Common myeloid progenitor, CD34-positive (primary cell): ENCODE measurements at regions not wholly inside any gene's neighbourhood (a gene's known extent, or its start where the extent isn't known, plus 50 kb on each side); places are given as distances from the start of the nearest gene placed in this dataset.

Experiments
- CTCF ChIA-PET: fragments of 350-600 bp; sonication (Branson Sonifier 250); formaldehyde crosslinking; loops from one replicate; lab custom pipeline; 2021; ENCODE audit warnings: antibody characterized with exemption; lab: Charles Lee
- POLR2A ChIA-PET: fragments of 350-600 bp; sonication (Branson Sonifier 250); formaldehyde crosslinking; loops from one replicate; lab custom pipeline; 2021; ENCODE audit warnings: antibody characterized with exemption; lab: Charles Lee
- DNase-seq, 3 donors: peaks; one replicate each; pipeline versions ENCODE4 v3.0.0 to v3.0.0-alpha.2; 2013
- H3K27ac ChIP-seq, 2 experiments: 1 replicate in 1 of 2; 2 replicates in 1 of 2; pipeline ENCODE4 v1.7.0; 2013; ENCODE audit warnings: inconsistent platforms in 2 of 2, low read length in 2 of 2, mild to moderate bottlenecking in 2 of 2, low read depth in 1 of 2, moderate library complexity in 1 of 2; ENCODE audit not compliant: severe bottlenecking in 2 of 2, insufficient read depth in 1 of 2, poor library complexity in 1 of 2
- H3K27me3 ChIP-seq, 5 experiments: replicated peaks in 2 of 5; 1 replicate in 3 of 5; 2 replicates in 2 of 5; pipeline versions ENCODE4 v1.6.1 to v1.7.0; 2013; ENCODE audit warnings: low read length in 4 of 5, mild to moderate bottlenecking in 2 of 5, moderate library complexity in 2 of 5, inconsistent platforms in 1 of 5; ENCODE audit not compliant: insufficient read depth in 5 of 5, control insufficient read depth in 4 of 5
- H3K36me3 ChIP-seq, 4 experiments: 1 replicate in 2 of 4; 2 replicates in 2 of 4; pipeline versions ENCODE4 v1.6.1 to v1.7.0; 2013; ENCODE audit warnings: low read length in 3 of 4, control low read depth in 1 of 4, mild to moderate bottlenecking in 1 of 4; ENCODE audit not compliant: control insufficient read depth in 4 of 4, insufficient read depth in 4 of 4
- H3K4me1 ChIP-seq, 4 experiments: 1 replicate in 3 of 4; 2 replicates in 1 of 4; pipeline versions ENCODE4 v1.6.1 to v1.7.1; 2013; ENCODE audit warnings: low read length in 3 of 4, mild to moderate bottlenecking in 3 of 4, control low read depth in 1 of 4, inconsistent platforms in 1 of 4, moderate library complexity in 1 of 4; ENCODE audit not compliant: control insufficient read depth in 4 of 4, insufficient read depth in 4 of 4; ENCODE audit errors: control extremely low read depth in 1 of 4
- H3K4me3 ChIP-seq, 7 experiments: 1 replicate in 4 of 7; 2 replicates in 3 of 7; pipeline versions ENCODE4 v1.5.1 to v1.7.0; 2013; ENCODE audit warnings: mild to moderate bottlenecking in 7 of 7, low read length in 6 of 7, moderate library complexity in 6 of 7, inconsistent platforms in 2 of 7, low read depth in 2 of 7, control low read depth in 1 of 7; ENCODE audit not compliant: insufficient read depth in 4 of 7, control insufficient read depth in 1 of 7; ENCODE audit errors: extremely low read depth in 1 of 7
- H3K9me3 ChIP-seq, 5 experiments: 1 replicate in 4 of 5; 2 replicates in 1 of 5; pipeline versions ENCODE4 v1.6.1 to v1.7.1; 2013; ENCODE audit warnings: low read length in 4 of 5, mild to moderate bottlenecking in 2 of 5, inconsistent platforms in 1 of 5, low read depth in 1 of 5, moderate library complexity in 1 of 5; ENCODE audit not compliant: control insufficient read depth in 4 of 5, insufficient read depth in 2 of 5; ENCODE audit errors: control extremely low read depth in 1 of 5
- WGBS: methylation state at CpG from one replicate; pipeline ENCODE4 v1.1.5; 2013; ENCODE audit not compliant: insufficient coverage; 5-methylcytosine and 5-hydroxymethylcytosine counted together

GRCh38 chr12:25728056-25728595 is 175.0 kb upstream of the LMNTD1 start:
- Histone ChIP-seq H3K36me3 (no peaks in the 10 kb centered on the region), H3K4me3 (no peak overlapping the region), H3K27ac (no peak overlapping the region), H3K27me3 (no peaks in the 10 kb centered on the region), H3K9me3 (peaks cover 0 to 7% (median 3%) of the 10 kb centered on the region in 5 experiments), H3K4me1 (peaks cover 0 to 16% (median 11%) of the 10 kb centered on the region in 4 experiments)
- POLR2A ChIA-PET: no interaction called here
- CTCF ChIA-PET: no interaction called here
- WGBS: no CpG with 5 or more reads among the region's 2 CpGs
- DNase-seq: no peak

GRCh38 chr12:25730489-25731349 is 177.6 kb upstream of the LMNTD1 start:
- Histone ChIP-seq H3K4me3 (peak overlapping the region in 1 of 7 experiments; percentile 7), H3K27me3 (no peaks in the 10 kb centered on the region), H3K4me1 (peaks cover 0 to 16% (median 11%) of the 10 kb centered on the region in 4 experiments), H3K36me3 (no peaks in the 10 kb centered on the region), H3K27ac (no peak overlapping the region), H3K9me3 (peaks cover 0 to 22% (median 8%) of the 10 kb centered on the region in 5 experiments)
- POLR2A ChIA-PET: no interaction called here
- DNase-seq: peak; percentile 22 to 91 (median 83)
- CTCF ChIA-PET: no interaction called here
- WGBS: 19% methylated on average over 4 of the region's 5 CpGs

GRCh38 chr12:25733541-25733940 is 180.5 kb upstream of the LMNTD1 start:
- H3K9me3 ChIP-seq: peaks cover 0 to 23% (median 7%) of the 10 kb centered on the region in 5 experiments
- no peaks in the 10 kb centered on the region for H3K36me3 ChIP-seq
- DNase-seq: peak in 2 of 3 donors; percentile 4 to 11
- POLR2A ChIA-PET: no interaction called here
- CTCF ChIA-PET: no interaction called here
- H3K27me3 ChIP-seq: no peaks in the 10 kb centered on the region
- no peak overlapping the region for H3K27ac ChIP-seq
- H3K4me3 ChIP-seq: no peak overlapping the region
- H3K4me1 ChIP-seq: peaks cover 0 to 16% (median 11%) of the 10 kb centered on the region in 4 experiments
- WGBS: no CpG with 5 or more reads among the region's 1 CpG

- Histone ChIP-seq H3K9me3 (peaks cover 0 to 23% (median 7%) of the 10 kb centered on the region in 5 experiments), H3K4me1 (peaks cover 0 to 16% (median 11%) of the 10 kb centered on the region in 4 experiments), H3K36me3 (no peaks in the 10 kb centered on the region), H3K4me3 (no peak overlapping the region), H3K27ac (no peak overlapping the region), H3K27me3 (no peaks in the 10 kb centered on the region)
- no CpG with 5 or more reads among the region's 1 CpG for WGBS
- ChIA-PET POLR2A (no interaction called here), CTCF (no interaction called here)
- DNase-seq: no peak
These were observed 181.6 kb upstream of the LMNTD1 start for GRCh38 chr12:25734529-25735180.

GRCh38 chr12:25740617-25741016 is 187.5 kb upstream of the LMNTD1 start:
- no peak for DNase-seq
- peaks cover 0 to 4% (median 0%) of the 10 kb centered on the region in 4 experiments for H3K4me1 ChIP-seq
- 88% methylated on average over 1 of the region's 1 CpG for WGBS
- H3K27me3 ChIP-seq: no peaks in the 10 kb centered on the region
- H3K9me3 ChIP-seq: peaks cover 0 to 6% (median 3%) of the 10 kb centered on the region in 5 experiments
- ChIA-PET CTCF (interaction anchor here (0.6 to 1.0 kb wide), 2 partner anchors 9 to 14 kb away, joined by 3 read pairs; no protein-coding TSS in a partner anchor), POLR2A (no interaction called here)
- H3K4me3 ChIP-seq: no peak overlapping the region
- no peak overlapping the region for H3K27ac ChIP-seq
- H3K36me3 ChIP-seq: no peaks in the 10 kb centered on the region

GRCh38 chr12:25741917-25742316 is 188.8 kb upstream of the LMNTD1 start:
- Histone ChIP-seq H3K36me3 (no peaks in the 10 kb centered on the region), H3K4me1 (peaks cover 0 to 4% (median 0%) of the 10 kb centered on the region in 4 experiments), H3K27me3 (no peaks in the 10 kb centered on the region), H3K27ac (no peak overlapping the region), H3K9me3 (peaks cover 0 to 6% (median 3%) of the 10 kb centered on the region in 5 experiments), H3K4me3 (no peak overlapping the region)
- WGBS: no CpG with 5 or more reads among the region's 1 CpG
- DNase-seq: no peak
- POLR2A ChIA-PET: no interaction called here
- CTCF ChIA-PET: interaction anchor here (1.2 kb wide), 1 partner anchor 41 kb away, joined by 4 read pairs; no protein-coding TSS in a partner anchor
